AG04449 (cell line): ENCODE measurements at regions not wholly inside any gene's neighbourhood (a gene's known extent, or its start where the extent isn't known, plus 50 kb on each side); places are given as distances from the start of the nearest gene placed in this dataset.
"Not testable (repeated sequence)": the region's sequence is repeated elsewhere in the genome, so short reads cannot be mapped to it uniquely, and the experiment has no call there.

ENCODE experiments used
- CTCF ChIA-PET: fragments of 350-600 bp; formaldehyde crosslinking; extraction: SDS; loops from one replicate; lab custom pipeline; 2021; ENCODE audit warnings: antibody characterized with exemption; lab: Yijun Ruan, JAX
- POLR2A ChIA-PET: fragments of 400-600, 350-600 bp; formaldehyde crosslinking; extraction: SDS; loops from one replicate; lab custom pipeline; 2020; ENCODE audit warnings: antibody characterized with exemption, inconsistent platforms; lab: Yijun Ruan, JAX
- DNase-seq: peaks from one replicate; pipeline ENCODE4 v3.0.0-alpha.2; 2010; ENCODE audit warnings: low read depth, low spot score
- H3K4me3 ChIP-seq: 2 replicates; pipeline ENCODE4 v1.5.1; 2011; ENCODE audit warnings: low read depth, mild to moderate bottlenecking, control low read depth, low read length
- CTCF ChIP-seq: IDR thresholded peaks from one replicate; pipeline ENCODE4 v1.5.1; 2011; ENCODE audit warnings: mild to moderate bottlenecking, moderate library complexity, low read length, control low read depth, inconsistent platforms; ENCODE audit not compliant: insufficient read depth; ENCODE audit errors: missing control alignments

GRCh38 chr14:34161351-34162082 lies 210.6 kb upstream of the EGLN3 start:
- H3K4me3 ChIP-seq: no peak overlapping the region
- CTCF ChIA-PET: no interaction called here
- POLR2A ChIA-PET: no interaction called here
- no peak for DNase-seq
- no peak for TF ChIP-seq CTCF

GRCh38 chr14:34160619-34161018 lies 209.7 kb upstream of the EGLN3 start:
- H3K4me3 ChIP-seq: no peak overlapping the region
- CTCF ChIA-PET: no interaction called here
- no peak for TF ChIP-seq CTCF
- no peak for DNase-seq
- POLR2A ChIA-PET: no interaction called here

- DNase-seq: no peak
- H3K4me3 ChIP-seq: no peak overlapping the region
- ChIA-PET POLR2A (no interaction called here), CTCF (no interaction called here)
- no peak for TF ChIP-seq CTCF
Observed at GRCh38 chr14:34157651-34158050, 206.8 kb upstream of the EGLN3 start.

GRCh38 chr14:34147461-34147860 lies 196.6 kb upstream of the EGLN3 start:
- CTCF ChIA-PET: no interaction called here
- no peak overlapping the region for H3K4me3 ChIP-seq
- POLR2A ChIA-PET: no interaction called here
- DNase-seq: no peak
- TF ChIP-seq CTCF: no peak

- DNase-seq, CTCF ChIA-PET, H3K4me3 ChIP-seq, POLR2A ChIA-PET: not testable (repeated sequence)
Observed at GRCh38 chr14:34140127-34140526, 189.3 kb upstream of the EGLN3 start.

- CTCF ChIA-PET, DNase-seq, H3K4me3 ChIP-seq, POLR2A ChIA-PET: not testable (repeated sequence)
Observed at GRCh38 chr14:34139160-34140121, 188.6 kb upstream of the EGLN3 start.

- TF ChIP-seq CTCF: no peak
- POLR2A ChIA-PET: no interaction called here
- no peak for DNase-seq
- H3K4me3 ChIP-seq: no peak overlapping the region
- CTCF ChIA-PET: no interaction called here
Observed at GRCh38 chr14:34138175-34138574, 187.3 kb upstream of the EGLN3 start.
